ENCODE measurements at regions not wholly inside any gene's neighbourhood (a gene's known extent, or its start where the extent isn't known, plus 50 kb on each side); places are given as distances from the start of the nearest gene placed in this dataset.

DNA sequence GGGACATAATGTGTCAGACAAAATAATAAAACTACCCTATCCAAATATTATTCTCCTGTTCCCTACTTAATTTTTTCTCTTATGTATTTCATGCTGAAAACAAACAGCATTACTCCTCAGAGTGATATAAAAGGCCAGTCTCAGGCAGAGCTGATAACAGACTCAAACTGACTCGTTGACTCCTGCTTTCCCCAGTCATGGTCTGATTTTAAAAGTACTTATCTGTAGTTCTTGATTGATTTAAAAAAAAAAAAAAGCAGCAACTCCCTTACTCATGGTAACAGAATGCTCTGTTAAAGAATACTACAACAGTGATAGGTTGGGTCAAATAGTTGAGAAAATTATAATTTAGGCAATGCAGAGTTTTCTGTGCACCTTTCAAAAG is 90.3 kb upstream of the BARX2 start:
- TF ChIP-seq, protein P1, sequence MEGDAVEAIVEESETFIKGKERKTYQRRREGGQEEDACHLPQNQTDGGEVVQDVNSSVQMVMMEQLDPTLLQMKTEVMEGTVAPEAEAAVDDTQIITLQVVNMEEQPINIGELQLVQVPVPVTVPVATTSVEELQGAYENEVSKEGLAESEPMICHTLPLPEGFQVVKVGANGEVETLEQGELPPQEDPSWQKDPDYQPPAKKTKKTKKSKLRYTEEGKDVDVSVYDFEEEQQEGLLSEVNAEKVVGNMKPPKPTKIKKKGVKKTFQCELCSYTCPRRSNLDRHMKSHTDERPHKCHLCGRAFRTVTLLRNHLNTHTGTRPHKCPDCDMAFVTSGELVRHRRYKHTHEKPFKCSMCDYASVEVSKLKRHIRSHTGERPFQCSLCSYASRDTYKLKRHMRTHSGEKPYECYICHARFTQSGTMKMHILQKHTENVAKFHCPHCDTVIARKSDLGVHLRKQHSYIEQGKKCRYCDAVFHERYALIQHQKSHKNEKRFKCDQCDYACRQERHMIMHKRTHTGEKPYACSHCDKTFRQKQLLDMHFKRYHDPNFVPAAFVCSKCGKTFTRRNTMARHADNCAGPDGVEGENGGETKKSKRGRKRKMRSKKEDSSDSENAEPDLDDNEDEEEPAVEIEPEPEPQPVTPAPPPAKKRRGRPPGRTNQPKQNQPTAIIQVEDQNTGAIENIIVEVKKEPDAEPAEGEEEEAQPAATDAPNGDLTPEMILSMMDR (IDR thresholded peaks at IDR 0.05), result no peak
- TF ChIP-seq POLR2AphosphoS5 (IDR thresholded peaks at IDR 0.05), result no peak

All from breast epithelium (tissue), 3 donors.